GM21619 (cell line): ENCODE measurements at regions not wholly inside any gene's neighbourhood (a gene's known extent, or its start where the extent isn't known, plus 50 kb on each side); places are given as distances from the start of the nearest gene placed in this dataset.

ENCODE experiments used
- ATAC-seq: cut with Tn5 transposase; IDR thresholded peaks from one replicate; pipeline ENCODE4 v1.9.1; 2021; ENCODE audit not compliant: unreplicated experiment

DNA sequence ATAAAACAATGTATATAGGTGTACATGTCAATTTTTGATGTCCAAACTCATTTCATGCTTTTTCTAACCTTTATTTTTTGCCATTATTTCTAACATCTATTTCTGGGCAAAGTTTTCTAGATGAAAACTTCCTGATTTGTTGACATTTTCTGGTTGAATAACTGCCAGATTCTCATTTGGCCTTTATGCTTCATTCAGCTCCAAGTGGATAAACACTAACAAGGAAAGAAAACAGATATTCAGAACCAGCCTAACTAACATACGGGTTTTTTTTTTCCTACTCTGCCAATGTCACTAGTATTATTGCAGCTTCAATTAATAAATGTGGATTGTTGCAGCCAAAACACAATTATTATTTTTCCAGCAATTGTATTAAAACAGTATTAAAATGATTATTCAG is 50.9 kb upstream of the RAP1GDS1 start:
- ATAC-seq: no peak

DNA sequence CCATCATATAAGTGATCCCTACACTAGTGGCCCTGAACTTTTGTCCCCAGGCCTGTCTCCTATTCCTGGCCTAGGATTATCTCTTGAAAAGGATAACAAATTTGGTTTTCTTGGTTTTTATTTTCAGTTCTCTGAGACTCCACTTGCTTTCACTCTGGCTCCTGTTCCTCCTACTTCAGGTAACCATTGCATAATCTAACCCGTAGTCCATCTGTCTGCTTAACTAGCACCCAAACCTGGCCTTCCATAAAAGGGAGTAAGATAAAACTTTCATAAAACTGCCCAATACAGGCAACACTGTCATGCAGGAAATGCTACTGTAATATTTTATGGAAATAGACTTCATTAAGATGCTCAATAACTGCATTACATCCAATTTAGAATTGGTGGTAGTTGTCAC is 52.1 kb upstream of the RAP1GDS1 start:
- no peak for ATAC-seq

DNA sequence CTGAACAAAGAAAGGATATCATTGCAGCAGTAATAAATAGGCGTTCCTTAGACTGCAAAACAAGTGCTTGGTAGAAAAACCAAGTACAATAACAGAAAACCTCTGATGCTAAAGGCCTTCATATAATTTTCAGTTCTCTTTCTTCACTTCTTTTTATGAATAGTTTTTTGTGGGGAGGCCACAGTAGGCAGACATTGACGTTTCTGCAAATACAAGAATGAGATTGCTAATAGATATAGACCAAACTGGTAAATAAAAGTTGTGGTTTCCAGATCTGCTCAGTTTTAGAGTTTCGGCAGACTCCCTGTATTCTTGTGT is 57.0 kb upstream of the RAP1GDS1 start:
- peak; percentile 49 for ATAC-seq

DNA sequence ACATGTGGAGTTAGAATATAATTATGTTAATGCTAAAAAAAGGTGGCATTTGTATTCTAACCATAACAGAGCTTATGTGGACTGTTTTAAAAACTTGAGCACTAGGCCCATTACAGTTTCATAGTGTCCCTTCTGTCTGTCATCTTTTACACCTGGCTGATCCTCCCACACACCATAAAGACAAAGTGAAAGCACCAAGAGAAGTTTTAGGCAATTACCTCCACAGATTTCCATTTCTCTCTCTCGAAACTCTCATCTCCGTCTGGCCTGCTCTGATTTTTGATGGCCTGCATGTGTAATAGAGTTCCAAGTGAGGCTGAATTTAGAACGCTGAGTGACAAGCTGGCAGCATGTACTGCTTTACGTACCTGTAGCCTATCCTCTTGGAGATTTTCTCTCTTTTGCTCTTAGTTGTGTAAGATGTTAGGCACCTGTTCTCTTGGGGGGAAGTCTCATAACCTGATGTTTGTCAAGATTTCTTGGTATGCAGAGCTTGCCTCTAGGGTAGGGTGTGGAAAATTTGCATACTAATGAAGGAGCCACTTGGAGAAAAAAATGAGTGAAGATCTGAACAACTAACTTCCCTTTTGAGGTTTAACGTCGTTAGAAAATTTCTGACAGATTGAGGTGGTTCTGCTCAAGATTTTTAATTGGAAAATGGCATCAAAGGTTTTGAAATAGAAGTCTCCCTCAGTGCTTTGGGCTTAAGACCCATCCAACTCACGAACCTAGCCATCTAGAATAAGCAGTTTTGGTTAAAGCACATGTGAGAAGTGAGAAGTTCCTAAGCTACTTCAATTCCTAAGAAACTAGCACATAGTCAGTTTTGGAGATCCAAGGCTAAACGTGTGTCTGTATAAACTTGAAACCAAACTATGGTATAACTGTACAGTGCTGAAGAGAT is 57.6 kb upstream of the RAP1GDS1 start:
- ATAC-seq: peak; percentile 75

DNA sequence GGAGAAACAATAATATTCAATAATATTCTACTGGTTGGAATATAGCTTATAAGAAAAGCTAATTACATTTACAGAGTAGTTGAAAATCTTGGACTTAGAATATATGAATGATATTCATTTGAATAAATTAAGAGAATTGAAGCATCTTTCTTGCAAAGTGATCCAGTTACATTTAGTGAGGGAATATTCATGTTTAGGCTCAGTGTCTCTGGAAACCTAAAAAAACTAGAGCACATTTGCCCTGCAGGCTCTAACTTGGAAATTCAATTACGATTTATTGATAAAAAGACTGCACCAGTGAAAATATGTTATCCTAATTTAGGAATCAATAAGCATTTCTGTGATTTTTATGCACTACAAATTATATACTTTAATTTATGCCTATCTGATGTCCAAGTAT is 58.3 kb upstream of the RAP1GDS1 start:
- no peak for ATAC-seq

DNA sequence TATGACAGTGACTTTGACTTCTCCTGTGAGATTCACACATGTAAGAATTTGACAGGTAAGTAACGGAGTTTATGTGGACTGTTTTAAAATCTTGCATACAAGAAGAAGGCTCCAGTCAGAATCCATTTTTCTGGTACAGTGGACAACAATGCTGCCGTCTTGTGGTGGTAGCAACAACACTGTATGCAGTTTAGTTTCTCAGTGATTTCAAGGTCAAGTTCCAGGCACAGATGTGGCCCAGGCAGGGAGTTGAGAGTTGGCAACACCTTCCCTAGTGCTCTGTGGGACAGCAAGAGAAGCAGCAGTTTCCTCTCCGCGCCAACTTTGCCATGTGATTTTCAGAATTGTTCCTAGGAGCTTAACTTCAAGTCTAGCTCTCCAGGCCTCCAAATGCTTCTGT is 56.0 kb upstream of the STPG2 start:
- ATAC-seq: no peak

DNA sequence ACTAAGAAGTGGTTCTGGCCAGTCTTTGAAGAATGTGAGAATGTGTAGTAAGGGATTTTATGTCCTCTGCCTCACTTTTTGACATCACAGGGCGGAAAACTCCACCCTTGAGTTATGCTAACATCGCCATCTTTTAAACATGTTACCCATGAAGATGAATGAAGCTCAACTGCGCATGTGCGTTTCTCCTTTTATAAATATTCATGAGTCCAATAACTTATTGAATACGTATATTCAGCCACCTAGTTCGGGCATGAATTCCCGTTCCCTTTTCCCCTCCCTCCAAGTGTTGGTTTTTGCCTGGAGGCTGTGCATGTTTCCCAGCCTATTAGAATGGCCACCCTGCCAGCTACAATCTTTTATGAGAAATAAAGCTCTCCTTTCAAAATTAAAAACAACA is 51.7 kb upstream of the STPG2 start:
- ATAC-seq: no peak

DNA sequence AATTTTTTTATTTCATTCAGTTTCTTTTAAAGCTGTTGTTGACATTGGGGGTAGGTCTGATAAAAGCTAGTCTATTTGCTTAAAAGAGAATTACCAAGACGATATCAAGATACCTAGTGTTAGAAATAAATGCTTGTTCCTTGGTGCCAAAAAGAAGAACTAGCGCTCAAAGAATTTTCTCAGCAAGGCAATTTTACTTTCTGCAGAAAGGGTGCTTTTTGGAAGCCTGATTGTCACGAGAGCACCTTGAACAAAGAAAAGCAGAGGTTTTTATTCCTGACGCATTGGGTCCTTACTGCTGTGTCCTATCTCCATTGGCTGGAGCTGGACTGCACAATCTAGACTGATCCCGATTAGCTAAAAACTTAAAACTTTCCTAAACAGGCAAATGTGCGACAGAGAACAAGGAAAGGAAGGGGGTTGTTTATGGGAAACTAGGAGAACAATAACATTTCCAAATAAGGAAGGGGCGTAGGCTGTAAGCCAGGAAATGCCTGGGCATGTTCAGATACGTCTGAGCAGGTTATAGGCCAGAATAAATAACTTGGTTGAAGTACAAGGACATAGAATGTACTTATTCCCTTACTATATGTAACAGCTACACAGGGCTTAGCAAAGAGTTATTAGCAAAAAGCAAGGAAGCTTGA is 50.3 kb upstream of the STPG2 start:
- no peak for ATAC-seq
